MCF 10A (cell line): ENCODE measurements at regions not wholly inside any gene's neighbourhood (a gene's known extent, or its start where the extent isn't known, plus 50 kb on each side); places are given as distances from the start of the nearest gene placed in this dataset.
"Not testable (repeated sequence)": the region's sequence is repeated elsewhere in the genome, so short reads cannot be mapped to it uniquely, and the experiment has no call there.

ENCODE experiments used
- BruUV-seq: library from RNA; stranded (reverse); fragments of 400-500 nt; replicated peaks from 2 replicates; lab custom pipeline; 2021; lab: Mats Ljungman, UMichigan
- CTCF ChIA-PET: fragments of 300-600 bp; sonication (Branson Sonifier 250); formaldehyde crosslinking; extraction: SDS; loops from one replicate; lab custom pipeline; 2021; ENCODE audit warnings: antibody characterized with exemption, inconsistent platforms; lab: Yijun Ruan, JAX
- POLR2A ChIA-PET: fragments of 300-600, 350-650 bp; sonication (Branson Sonifier 250); formaldehyde crosslinking; extraction: SDS; loops from one replicate; lab custom pipeline; 2020; ENCODE audit warnings: antibody characterized with exemption, inconsistent platforms; lab: Yijun Ruan, JAX
- DNase-seq: peaks from one replicate; pipeline ENCODE4 v3.0.0-alpha.2; 2018; ENCODE audit not compliant: unreplicated experiment
- H3K27ac Mint-ChIP-seq: one replicate; pipeline ENCODE4 v1.8.0; 2022; ENCODE audit warnings: mild to moderate bottlenecking, low read depth, mixed read lengths; ENCODE audit not compliant: unreplicated experiment
- H3K27me3 Mint-ChIP-seq: one replicate; pipeline ENCODE4 v1.8.0; 2022; ENCODE audit warnings: mixed read lengths; ENCODE audit not compliant: insufficient read depth, unreplicated experiment
- H3K36me3 Mint-ChIP-seq: one replicate; pipeline ENCODE4 v1.8.0; 2022; ENCODE audit warnings: mild to moderate bottlenecking, moderate library complexity, mixed read lengths; ENCODE audit not compliant: insufficient read depth, unreplicated experiment
- H3K4me1 Mint-ChIP-seq: one replicate; pipeline ENCODE4 v1.8.0; 2022; ENCODE audit warnings: mixed read lengths; ENCODE audit not compliant: insufficient read depth, unreplicated experiment
- H3K4me3 Mint-ChIP-seq: one replicate; pipeline ENCODE4 v1.8.0; 2022; ENCODE audit warnings: mild to moderate bottlenecking, moderate library complexity, mixed read lengths; ENCODE audit not compliant: unreplicated experiment
- H3K9me3 Mint-ChIP-seq: one replicate; pipeline ENCODE4 v1.8.0; 2022; ENCODE audit warnings: mixed read lengths; ENCODE audit not compliant: unreplicated experiment
- intact Hi-C: fragments of 100-400 bp; cut with micrococcal nuclease; formaldehyde crosslinking; loops from 2 replicates; pipeline ENCODE4 v1.14.1; 2022
- TF ChIP-seq, protein P1 (sequence below): fragments of 200-600 bp; IDR thresholded peaks from one replicate; pipeline ENCODE4 v1.8.0; 2022; ENCODE audit warnings: antibody characterized with exemption, mild to moderate bottlenecking; ENCODE audit not compliant: unreplicated experiment

- ChIA-PET CTCF (interaction anchor here (0.5 to 0.7 kb wide), 4 partner anchors 29 to 825 kb away, joined by 3 to 4 read pairs (median 4); no protein-coding TSS in a partner anchor), POLR2A (no interaction called here)
- H3K36me3 Mint-ChIP-seq, result no peaks in the 10 kb centered on the region
- intact Hi-C loops, result no loop called here
- TF ChIP-seq, protein P1, sequence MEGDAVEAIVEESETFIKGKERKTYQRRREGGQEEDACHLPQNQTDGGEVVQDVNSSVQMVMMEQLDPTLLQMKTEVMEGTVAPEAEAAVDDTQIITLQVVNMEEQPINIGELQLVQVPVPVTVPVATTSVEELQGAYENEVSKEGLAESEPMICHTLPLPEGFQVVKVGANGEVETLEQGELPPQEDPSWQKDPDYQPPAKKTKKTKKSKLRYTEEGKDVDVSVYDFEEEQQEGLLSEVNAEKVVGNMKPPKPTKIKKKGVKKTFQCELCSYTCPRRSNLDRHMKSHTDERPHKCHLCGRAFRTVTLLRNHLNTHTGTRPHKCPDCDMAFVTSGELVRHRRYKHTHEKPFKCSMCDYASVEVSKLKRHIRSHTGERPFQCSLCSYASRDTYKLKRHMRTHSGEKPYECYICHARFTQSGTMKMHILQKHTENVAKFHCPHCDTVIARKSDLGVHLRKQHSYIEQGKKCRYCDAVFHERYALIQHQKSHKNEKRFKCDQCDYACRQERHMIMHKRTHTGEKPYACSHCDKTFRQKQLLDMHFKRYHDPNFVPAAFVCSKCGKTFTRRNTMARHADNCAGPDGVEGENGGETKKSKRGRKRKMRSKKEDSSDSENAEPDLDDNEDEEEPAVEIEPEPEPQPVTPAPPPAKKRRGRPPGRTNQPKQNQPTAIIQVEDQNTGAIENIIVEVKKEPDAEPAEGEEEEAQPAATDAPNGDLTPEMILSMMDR, result no peak
- no peaks in the 10 kb centered on the region for H3K4me1 Mint-ChIP-seq
- no peaks in the 10 kb centered on the region for H3K9me3 Mint-ChIP-seq
- H3K27ac Mint-ChIP-seq, result no peak overlapping the region
- no peaks in the 10 kb centered on the region for H3K27me3 Mint-ChIP-seq
- no peak for DNase-seq
- H3K4me3 Mint-ChIP-seq, result no peak overlapping the region
- no TSS peak for BruUV-seq
Observed at GRCh38 chr6:68527691-68528090, 107.4 kb upstream of the ADGRB3 start.

GRCh38 chr6:68506911-68507310, 128.2 kb upstream of the ADGRB3 start:
- Mint-ChIP-seq H3K4me3 (no peak overlapping the region), H3K27me3 (no peaks in the 10 kb centered on the region), H3K27ac (no peak overlapping the region), H3K9me3 (no peaks in the 10 kb centered on the region), H3K4me1 (no peaks in the 10 kb centered on the region), H3K36me3 (no peaks in the 10 kb centered on the region)
- intact Hi-C loops, result no loop called here
- TF ChIP-seq, protein P1, result no peak
- ChIA-PET CTCF (no interaction called here), POLR2A (no interaction called here)
- BruUV-seq, result no TSS peak
- DNase-seq, result no peak

DNA sequence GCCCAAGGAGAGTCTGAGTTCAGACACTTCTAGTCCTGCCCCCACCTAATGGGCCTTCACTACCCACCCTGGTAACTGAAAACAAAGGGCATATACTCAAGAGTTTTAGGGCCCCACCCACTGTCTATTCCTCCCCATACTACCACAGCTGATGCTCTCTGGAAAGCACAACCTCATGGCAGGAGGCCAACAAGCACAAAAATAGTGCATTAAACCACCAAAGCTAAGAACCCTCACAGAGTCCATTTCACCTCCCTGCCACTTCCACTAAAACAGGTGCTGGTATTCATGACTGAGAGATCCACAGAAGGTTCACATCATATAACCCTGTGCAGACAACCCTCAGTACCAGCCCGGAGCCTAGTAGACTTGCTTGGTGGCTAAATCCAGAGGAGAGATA, 132.1 kb upstream of the ADGRB3 start:
- Mint-ChIP-seq H3K27ac (no peak overlapping the region), H3K4me3 (no peak overlapping the region), H3K9me3 (no peaks in the 10 kb centered on the region), H3K27me3 (no peaks in the 10 kb centered on the region), H3K4me1 (no peaks in the 10 kb centered on the region), H3K36me3 (no peaks in the 10 kb centered on the region)
- intact Hi-C loops, result no loop called here
- TF ChIP-seq, protein P1, result no peak
- ChIA-PET POLR2A (no interaction called here), CTCF (no interaction called here)
- BruUV-seq, result no TSS peak
- DNase-seq, result no peak

GRCh38 chr6:68497927-68498326, 137.2 kb upstream of the ADGRB3 start:
- H3K4me1 Mint-ChIP-seq, result no peaks in the 10 kb centered on the region
- DNase-seq, result peak; percentile 4
- intact Hi-C loops, result loop anchor here (10.0 kb wide), 1 partner anchor 153 kb away; no protein-coding TSS in a partner anchor
- CTCF ChIA-PET, result interaction anchor here (0.7 kb wide), 2 partner anchors 275 to 1767 kb away, joined by 3 read pairs; no protein-coding TSS in a partner anchor
- H3K9me3 Mint-ChIP-seq, result peaks cover 8% of the 10 kb centered on the region
- TF ChIP-seq, protein P1, result peak; percentile 13
- BruUV-seq, result no TSS peak
- H3K4me3 Mint-ChIP-seq, result no peak overlapping the region
- POLR2A ChIA-PET, result no interaction called here
- H3K27me3 Mint-ChIP-seq, result no peaks in the 10 kb centered on the region
- no peaks in the 10 kb centered on the region for H3K36me3 Mint-ChIP-seq
- H3K27ac Mint-ChIP-seq, result no peak overlapping the region

DNA sequence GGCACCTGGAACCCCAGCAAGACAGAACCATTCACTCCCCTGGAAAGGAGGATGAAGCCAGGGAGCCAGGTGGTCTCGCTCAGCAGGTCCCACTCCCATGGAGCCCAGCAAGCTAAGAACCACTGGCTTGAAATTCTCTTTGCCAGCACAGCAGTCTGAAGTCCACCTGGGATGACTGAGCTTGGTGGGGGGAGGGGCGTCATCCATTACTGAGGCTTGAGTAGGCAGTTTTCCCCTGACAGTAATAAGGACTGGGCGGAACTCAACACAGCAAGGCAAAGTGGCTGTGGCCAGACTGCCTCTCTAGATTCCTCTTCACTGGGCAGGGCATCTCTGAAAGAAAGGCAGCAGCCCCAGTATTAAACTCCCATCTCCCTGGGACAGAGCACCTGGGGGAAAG, 140.2 kb upstream of the ADGRB3 start:
- POLR2A ChIA-PET, CTCF ChIA-PET, DNase-seq, H3K27ac Mint-ChIP-seq, H3K4me1 Mint-ChIP-seq, H3K4me3 Mint-ChIP-seq, H3K36me3 Mint-ChIP-seq, H3K27me3 Mint-ChIP-seq, H3K9me3 Mint-ChIP-seq, BruUV-seq: not testable (repeated sequence)
- intact Hi-C loops, result loop anchor here (10.0 kb wide), 1 partner anchor 150 kb away; no protein-coding TSS in a partner anchor
